ENCODE measurements at regions not wholly inside any gene's neighbourhood (a gene's known extent, or its start where the extent isn't known, plus 50 kb on each side); places are given as distances from the start of the nearest gene placed in this dataset.

GRCh38 chr5:174446446-174446845, 277.9 kb upstream of the MSX2 start:
- H3K36me3 ChIP-seq, result no peaks in the 10 kb centered on the region
- H3K9ac ChIP-seq, result no peak overlapping the region
- Mint-ChIP-seq H3K27me3 (ENCODE audit: insufficient read depth, low read depth) (peaks cover 8% of the 10 kb centered on the region), H3K4me1 (peaks cover 4% of the 10 kb centered on the region), H3K36me3 (no peaks in the 10 kb centered on the region), H3K27ac (no peak overlapping the region), H3K4me3 (no peak overlapping the region), H3K9me3 (peaks cover 23% of the 10 kb centered on the region)
- H3K4me3 ChIP-seq, result no peak overlapping the region
- no peak overlapping the region for H2AFZ ChIP-seq (replicated peaks)
- no peak overlapping the region for H3K27ac ChIP-seq
- no peak for DNase-seq (ENCODE audit: low spot score)
- H3K9me3 ChIP-seq (ENCODE audit: low read depth), result no peaks in the 10 kb centered on the region
- no peaks in the 10 kb centered on the region for H3K4me1 ChIP-seq
- H3F3A ChIP-seq (ENCODE audit: low read depth), result no peaks in the 10 kb centered on the region
- H3K79me2 ChIP-seq (ENCODE audit: low read depth), result no peaks in the 10 kb centered on the region
- no peaks in the 10 kb centered on the region for H3K27me3 ChIP-seq
- TF ChIP-seq CTCF (IDR thresholded peaks at IDR 0.05) (no peak), EZH2phosphoT487 (IDR thresholded peaks at IDR 0.05) (no peak), EZH2 (IDR thresholded peaks at IDR 0.05) (no peak)
- no peaks in the 10 kb centered on the region for H4K20me1 ChIP-seq (ENCODE audit: low read depth)
- H3K4me2 ChIP-seq, result no peak overlapping the region

GRCh38 chr5:174446988-174447387, 277.4 kb upstream of the MSX2 start:
- no peak overlapping the region for H2AFZ ChIP-seq (replicated peaks)
- no peak overlapping the region for H3K27ac ChIP-seq
- no peak overlapping the region for H3K4me3 ChIP-seq
- Mint-ChIP-seq H3K36me3 (no peaks in the 10 kb centered on the region), H3K4me1 (peaks cover 4% of the 10 kb centered on the region), H3K4me3 (peak overlapping the region; percentile 34), H3K9me3 (peaks cover 22% of the 10 kb centered on the region), H3K27me3 (ENCODE audit: insufficient read depth, low read depth) (peaks cover 6% of the 10 kb centered on the region), H3K27ac (no peak overlapping the region)
- H3K9me3 ChIP-seq (ENCODE audit: low read depth), result no peaks in the 10 kb centered on the region
- H3K4me1 ChIP-seq, result no peaks in the 10 kb centered on the region
- H4K20me1 ChIP-seq (ENCODE audit: low read depth), result no peaks in the 10 kb centered on the region
- H3K9ac ChIP-seq, result no peak overlapping the region
- no peak for DNase-seq (ENCODE audit: low spot score)
- H3K27me3 ChIP-seq, result no peaks in the 10 kb centered on the region
- no peaks in the 10 kb centered on the region for H3K79me2 ChIP-seq (ENCODE audit: low read depth)
- no peaks in the 10 kb centered on the region for H3K36me3 ChIP-seq
- H3K4me2 ChIP-seq, result no peak overlapping the region
- no peaks in the 10 kb centered on the region for H3F3A ChIP-seq (ENCODE audit: low read depth)
- TF ChIP-seq EZH2 (IDR thresholded peaks at IDR 0.05) (no peak), EZH2phosphoT487 (IDR thresholded peaks at IDR 0.05) (no peak), CTCF (IDR thresholded peaks at IDR 0.05) (no peak)

GRCh38 chr5:174448041-174448440, 276.3 kb upstream of the MSX2 start:
- no peak overlapping the region for H3K4me2 ChIP-seq
- H3K79me2 ChIP-seq (ENCODE audit: low read depth), result no peaks in the 10 kb centered on the region
- Mint-ChIP-seq H3K4me1 (peaks cover 4% of the 10 kb centered on the region), H3K4me3 (no peak overlapping the region), H3K27me3 (ENCODE audit: insufficient read depth, low read depth) (peaks cover 6% of the 10 kb centered on the region), H3K9me3 (peaks cover 15% of the 10 kb centered on the region), H3K36me3 (no peaks in the 10 kb centered on the region), H3K27ac (no peak overlapping the region)
- DNase-seq (ENCODE audit: low spot score), result no peak
- H3K27me3 ChIP-seq, result no peaks in the 10 kb centered on the region
- no peaks in the 10 kb centered on the region for H3F3A ChIP-seq (ENCODE audit: low read depth)
- H3K9ac ChIP-seq, result no peak overlapping the region
- no peaks in the 10 kb centered on the region for H3K36me3 ChIP-seq
- no peak overlapping the region for H3K4me3 ChIP-seq
- no peak overlapping the region for H2AFZ ChIP-seq (replicated peaks)
- no peaks in the 10 kb centered on the region for H3K4me1 ChIP-seq
- TF ChIP-seq EZH2phosphoT487 (IDR thresholded peaks at IDR 0.05), result no peak
- TF ChIP-seq EZH2 (IDR thresholded peaks at IDR 0.05), result no peak
- no peak for TF ChIP-seq CTCF (IDR thresholded peaks at IDR 0.05)
- H3K9me3 ChIP-seq (ENCODE audit: low read depth), result no peaks in the 10 kb centered on the region
- H3K27ac ChIP-seq, result no peak overlapping the region
- no peaks in the 10 kb centered on the region for H4K20me1 ChIP-seq (ENCODE audit: low read depth)

Measured in neural progenitor cell (in vitro differentiated cells).